ENCODE measurements at regions not wholly inside any gene's neighbourhood (a gene's known extent, or its start where the extent isn't known, plus 50 kb on each side); places are given as distances from the start of the nearest gene placed in this dataset.

DNA sequence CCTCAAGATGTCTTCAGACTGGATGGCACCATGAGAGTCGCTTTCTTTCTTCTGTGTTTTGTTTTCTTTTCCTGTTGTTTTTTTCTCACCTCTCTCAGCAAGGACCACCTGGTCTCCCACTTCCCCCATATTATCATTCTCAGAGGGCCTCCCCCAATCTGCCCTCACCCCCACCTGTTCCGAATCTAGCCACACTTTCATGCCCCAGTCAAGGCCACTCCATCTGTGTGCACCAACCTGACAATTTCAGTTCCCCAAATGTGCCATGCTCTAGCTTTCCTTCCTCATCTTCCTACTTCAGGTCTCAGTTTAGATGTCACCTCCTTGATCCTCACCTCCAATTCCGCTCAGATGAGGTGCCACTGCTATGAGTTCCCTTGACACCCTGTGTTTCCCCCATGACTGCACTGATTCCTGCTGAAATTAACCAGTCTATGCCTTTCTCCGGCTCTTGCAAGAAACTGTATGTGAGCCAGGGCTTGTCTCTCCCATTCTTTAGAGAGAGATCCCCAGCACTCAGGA, 146.2 kb downstream of the PLPP3 start:
- Histone ChIP-seq H3K4me1 (peaks cover 0 to 32% of the 10 kb centered on the region in 2 donors), H3K27me3 (no peaks in the 10 kb centered on the region), H3K9me3 (no peaks in the 10 kb centered on the region), H3K4me3 (no peak overlapping the region), H3K27ac (no peak overlapping the region), H3K36me3 (no peaks in the 10 kb centered on the region)
- TF ChIP-seq, protein P1, sequence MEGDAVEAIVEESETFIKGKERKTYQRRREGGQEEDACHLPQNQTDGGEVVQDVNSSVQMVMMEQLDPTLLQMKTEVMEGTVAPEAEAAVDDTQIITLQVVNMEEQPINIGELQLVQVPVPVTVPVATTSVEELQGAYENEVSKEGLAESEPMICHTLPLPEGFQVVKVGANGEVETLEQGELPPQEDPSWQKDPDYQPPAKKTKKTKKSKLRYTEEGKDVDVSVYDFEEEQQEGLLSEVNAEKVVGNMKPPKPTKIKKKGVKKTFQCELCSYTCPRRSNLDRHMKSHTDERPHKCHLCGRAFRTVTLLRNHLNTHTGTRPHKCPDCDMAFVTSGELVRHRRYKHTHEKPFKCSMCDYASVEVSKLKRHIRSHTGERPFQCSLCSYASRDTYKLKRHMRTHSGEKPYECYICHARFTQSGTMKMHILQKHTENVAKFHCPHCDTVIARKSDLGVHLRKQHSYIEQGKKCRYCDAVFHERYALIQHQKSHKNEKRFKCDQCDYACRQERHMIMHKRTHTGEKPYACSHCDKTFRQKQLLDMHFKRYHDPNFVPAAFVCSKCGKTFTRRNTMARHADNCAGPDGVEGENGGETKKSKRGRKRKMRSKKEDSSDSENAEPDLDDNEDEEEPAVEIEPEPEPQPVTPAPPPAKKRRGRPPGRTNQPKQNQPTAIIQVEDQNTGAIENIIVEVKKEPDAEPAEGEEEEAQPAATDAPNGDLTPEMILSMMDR (IDR thresholded peaks at IDR 0.05): no peak
- DNase-seq (ENCODE audit: low spot score): no peak

DNA sequence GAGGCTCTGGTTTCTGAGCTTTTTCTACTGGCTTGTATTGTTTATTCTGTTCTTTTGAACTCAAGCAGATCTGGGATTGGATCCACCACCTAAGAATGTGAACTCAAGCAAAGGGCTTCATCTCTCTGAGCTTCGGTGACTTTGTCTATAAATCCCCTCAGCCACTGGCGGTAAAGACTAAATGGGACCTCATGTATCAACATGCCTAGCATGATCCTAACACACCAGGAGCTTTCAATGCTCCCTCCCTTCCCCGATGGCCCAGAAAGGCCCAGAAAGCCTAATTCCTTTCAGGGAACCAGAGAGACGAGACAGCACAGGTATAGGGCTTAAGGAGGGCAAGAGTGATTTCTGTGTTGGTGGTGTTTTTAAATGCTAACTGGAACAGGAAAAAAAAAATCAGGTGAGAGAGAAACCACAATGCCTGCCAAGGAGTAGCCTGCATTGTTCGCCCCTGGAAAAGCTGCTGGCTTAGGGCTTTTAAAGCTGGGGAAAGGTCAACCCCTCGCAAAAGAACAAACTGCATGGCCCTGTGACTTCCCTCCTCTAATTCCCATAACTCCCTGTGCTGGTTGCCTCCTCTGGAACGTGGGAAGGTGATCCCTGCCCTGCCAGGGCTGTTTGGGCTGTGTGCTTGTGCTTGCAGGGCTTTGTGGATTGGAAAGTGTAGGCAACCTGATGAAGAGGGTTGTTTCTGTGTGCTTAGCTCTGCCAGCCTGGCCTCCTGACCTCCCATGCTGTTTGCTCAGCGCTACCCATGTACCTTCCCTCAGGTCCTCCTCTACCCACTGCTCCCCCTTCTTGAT, 147.0 kb downstream of the PLPP3 start:
- H3K36me3 ChIP-seq: no peaks in the 10 kb centered on the region
- TF ChIP-seq, protein P1 (IDR thresholded peaks at IDR 0.05): no peak
- no peaks in the 10 kb centered on the region for H3K9me3 ChIP-seq
- no peak overlapping the region for H3K4me3 ChIP-seq
- DNase-seq (ENCODE audit: low spot score): no peak
- H3K27ac ChIP-seq: peak overlapping the region in 1 of 2 donors; percentile 13
- no peaks in the 10 kb centered on the region for H3K27me3 ChIP-seq
- peaks cover 0 to 24% of the 10 kb centered on the region in 2 donors for H3K4me1 ChIP-seq

DNA sequence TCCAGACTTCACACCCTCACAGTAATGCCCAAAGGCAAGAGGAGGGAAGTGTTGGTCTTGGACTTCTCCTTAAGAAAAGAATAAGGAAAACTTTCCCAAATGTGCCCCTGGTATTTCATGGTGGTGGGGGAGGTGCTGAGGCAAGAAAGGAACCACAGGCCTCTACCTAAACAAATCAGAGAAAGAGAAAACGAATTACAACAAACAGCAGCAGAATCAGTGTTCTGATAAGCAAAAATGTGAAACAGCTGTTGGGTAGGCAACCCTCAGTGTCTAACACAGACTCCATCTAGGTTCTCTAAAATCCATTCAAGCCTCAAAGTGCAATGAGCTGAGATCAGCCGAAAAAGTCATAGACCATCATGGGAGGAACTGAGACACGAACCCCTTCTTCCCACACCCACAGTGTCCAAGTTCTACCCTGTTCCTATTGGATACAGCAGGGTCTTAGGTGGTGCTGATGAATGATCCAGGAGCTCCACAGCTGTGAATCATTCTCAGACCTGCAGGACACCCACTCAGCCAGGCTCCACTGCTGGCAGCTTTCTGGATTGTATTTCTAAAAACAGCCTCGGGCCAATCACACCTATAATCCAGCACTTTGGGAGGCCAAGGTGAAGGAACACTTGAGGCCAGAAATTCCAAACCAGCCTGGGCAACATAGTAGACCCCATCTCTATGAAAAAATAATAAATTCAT, 149.1 kb downstream of the PLPP3 start:
- H3K4me3 ChIP-seq: no peak overlapping the region
- H3K9me3 ChIP-seq: no peaks in the 10 kb centered on the region
- no peak overlapping the region for H3K27ac ChIP-seq

DNA sequence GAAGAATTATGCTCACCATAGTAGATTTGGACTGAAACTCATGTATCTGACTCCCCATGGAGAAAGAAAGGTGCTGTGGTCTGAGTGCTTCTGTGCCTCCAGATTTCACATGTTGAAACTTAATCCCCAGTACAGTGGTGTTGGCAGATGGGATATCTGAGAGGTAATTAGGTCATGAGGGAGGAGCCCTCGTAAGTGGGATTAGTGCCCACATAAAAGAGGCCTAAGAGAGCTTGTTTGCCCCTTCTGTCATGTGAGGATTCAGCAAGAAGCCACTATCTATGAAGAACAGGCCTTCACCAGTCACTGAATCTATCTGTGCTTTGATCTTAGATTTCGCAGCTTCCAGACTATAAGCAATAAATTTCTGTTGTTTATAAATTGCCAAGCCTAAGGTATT, 150.1 kb downstream of the PLPP3 start:
- TF ChIP-seq, protein P1 (IDR thresholded peaks at IDR 0.05): no peak
- no peak for DNase-seq (ENCODE audit: low spot score)
- H3K4me1 ChIP-seq: peaks cover 0 to 25% of the 10 kb centered on the region in 2 donors

More for the DNA sequence above, 149.1 kb downstream of the PLPP3 start:
- Histone ChIP-seq H3K4me1 (peaks cover 0 to 22% of the 10 kb centered on the region in 2 donors), H3K36me3 (no peaks in the 10 kb centered on the region), H3K27me3 (no peaks in the 10 kb centered on the region)
- no peak for DNase-seq (ENCODE audit: low spot score)
- TF ChIP-seq, protein P1 (IDR thresholded peaks at IDR 0.05): no peak

DNA sequence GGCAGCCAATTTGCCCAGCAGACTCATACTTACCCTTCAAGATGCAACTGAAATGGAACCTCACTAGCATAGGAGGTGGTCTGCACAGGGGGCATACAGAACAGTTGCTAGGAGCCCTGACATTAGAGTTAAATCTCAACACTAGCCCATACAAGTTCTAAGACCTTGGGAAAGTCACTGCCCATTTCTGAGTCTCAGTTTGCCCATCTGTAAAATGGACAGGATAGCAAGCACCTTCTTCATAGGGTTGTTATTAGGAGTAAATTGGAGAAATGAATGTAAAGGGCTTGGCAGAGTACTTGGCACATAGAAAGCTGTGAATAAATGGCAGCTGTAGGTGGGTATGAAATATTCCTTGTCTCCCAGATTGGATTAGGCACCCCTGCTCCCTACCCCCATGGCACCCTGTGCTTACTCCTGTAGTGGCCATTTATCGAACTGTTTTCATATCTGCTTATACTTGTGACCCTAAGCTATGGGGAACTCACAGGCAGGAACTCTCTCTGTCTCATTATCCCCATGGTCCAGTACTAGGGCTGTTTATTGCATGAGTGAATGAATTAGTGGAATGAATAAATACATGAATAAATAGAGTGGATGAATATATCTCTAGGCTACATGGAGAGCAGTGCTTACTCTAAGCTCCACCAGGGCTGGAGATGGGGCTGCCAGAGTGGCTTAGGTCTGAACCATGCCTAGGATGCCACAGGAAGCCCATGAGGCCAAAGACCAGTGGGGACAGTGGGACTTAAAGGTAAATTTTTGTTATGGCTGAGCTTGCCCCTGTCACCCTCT, 152.6 kb downstream of the PLPP3 start:
- H3K9me3 ChIP-seq: no peaks in the 10 kb centered on the region
- no peaks in the 10 kb centered on the region for H3K27me3 ChIP-seq
- TF ChIP-seq, protein P1 (IDR thresholded peaks at IDR 0.05): no peak
- no peaks in the 10 kb centered on the region for H3K36me3 ChIP-seq
- H3K4me1 ChIP-seq: peaks cover 0 to 20% of the 10 kb centered on the region in 2 donors
- H3K4me3 ChIP-seq: no peak overlapping the region
- H3K27ac ChIP-seq: no peak overlapping the region
- DNase-seq (ENCODE audit: low spot score): no peak

More for the DNA sequence above, 150.1 kb downstream of the PLPP3 start:
- Histone ChIP-seq H3K27ac (no peak overlapping the region), H3K4me3 (no peak overlapping the region), H3K36me3 (no peaks in the 10 kb centered on the region), H3K9me3 (no peaks in the 10 kb centered on the region), H3K27me3 (no peaks in the 10 kb centered on the region)
